NCI-H510A (cell line): ENCODE measurements at regions not wholly inside any gene's neighbourhood (a gene's known extent, or its start where the extent isn't known, plus 50 kb on each side); places are given as distances from the start of the nearest gene placed in this dataset.
"Not testable (repeated sequence)": the region's sequence is repeated elsewhere in the genome, so short reads cannot be mapped to it uniquely, and the experiment has no call there.

ENCODE experiments used
- DNase-seq: peaks from one replicate; lab custom pipeline; 2025; lab: John Stamatoyannopoulos, UW

- DNase-seq = no peak
Measured at GRCh38 chr18:38811209-38811608, 1245.6 kb upstream of the CELF4 start.

- no peak for DNase-seq
Measured at GRCh38 chr18:38810789-38811188, 1245.2 kb upstream of the CELF4 start.

- DNase-seq = no peak
Measured at GRCh38 chr18:38807915-38808314, 1242.3 kb upstream of the CELF4 start.

- no peak for DNase-seq
Measured at GRCh38 chr18:38805256-38805655, 1239.7 kb upstream of the CELF4 start.

- no peak for DNase-seq
Measured at GRCh38 chr18:38801640-38802039, 1236.0 kb upstream of the CELF4 start.

GRCh38 chr18:38796762-38797161, 1231.2 kb upstream of the CELF4 start:
- no peak for DNase-seq

- DNase-seq = no peak
Measured at GRCh38 chr18:38792731-38793130, 1227.1 kb upstream of the CELF4 start.

GRCh38 chr18:38790786-38791185, 1225.2 kb upstream of the CELF4 start:
- DNase-seq = no peak

GRCh38 chr18:38790303-38790702, 1224.7 kb upstream of the CELF4 start:
- DNase-seq = no peak

- DNase-seq = no peak
Measured at GRCh38 chr18:38789141-38789540, 1223.5 kb upstream of the CELF4 start.

- no peak for DNase-seq
Measured at GRCh38 chr18:38786906-38787305, 1221.3 kb upstream of the CELF4 start.

- DNase-seq = not testable (repeated sequence)
Measured at GRCh38 chr18:38771620-38772019, 1206.0 kb upstream of the CELF4 start.

- DNase-seq = no peak
Measured at GRCh38 chr18:38768504-38768903, 1202.9 kb upstream of the CELF4 start.

- DNase-seq = no peak
Measured at GRCh38 chr18:38759457-38759856, 1193.9 kb upstream of the CELF4 start.

- DNase-seq = no peak
Measured at GRCh38 chr18:38756436-38756835, 1190.8 kb upstream of the CELF4 start.

GRCh38 chr18:38752430-38752829, 1186.8 kb upstream of the CELF4 start:
- no peak for DNase-seq

- no peak for DNase-seq
Measured at GRCh38 chr18:38751898-38752297, 1186.3 kb upstream of the CELF4 start.

- DNase-seq = no peak
Measured at GRCh38 chr18:38751211-38751610, 1185.6 kb upstream of the CELF4 start.

GRCh38 chr18:38750751-38751150, 1185.2 kb upstream of the CELF4 start:
- DNase-seq = no peak

- DNase-seq = no peak
Measured at GRCh38 chr18:38747153-38747552, 1181.6 kb upstream of the CELF4 start.

- not testable (repeated sequence) for DNase-seq
Measured at GRCh38 chr18:38720181-38720580, 1154.6 kb upstream of the CELF4 start.

- no peak for DNase-seq
Measured at GRCh38 chr18:38718365-38718901, 1152.8 kb upstream of the CELF4 start.

GRCh38 chr18:38709122-38709521, 1143.5 kb upstream of the CELF4 start:
- DNase-seq = no peak

- DNase-seq = no peak
Measured at GRCh38 chr18:38706373-38706772, 1140.8 kb upstream of the CELF4 start.

- no peak for DNase-seq
Measured at GRCh38 chr18:38698088-38698487, 1132.5 kb upstream of the CELF4 start.
